Ascending aorta (tissue), 2 donors: ENCODE measurements at regions not wholly inside any gene's neighbourhood (a gene's known extent, or its start where the extent isn't known, plus 50 kb on each side); places are given as distances from the start of the nearest gene placed in this dataset.

Source experiments
- DNase-seq, 2 donors: peaks; one replicate each; pipeline ENCODE4 v3.0.0-alpha.2; 2019; ENCODE audit warnings: low spot score in 2 of 2
- H3K27ac ChIP-seq, 2 donors: fragments of 200-600 bp; sonication (generic); one replicate each; pipeline ENCODE4 v1.5.1; 2016 to 2017; ENCODE audit warnings: mild to moderate bottlenecking in 1 of 2
- H3K27me3 ChIP-seq: fragments of 200-600 bp; sonication (generic); one replicate; pipeline ENCODE4 v1.5.1; 2017
- H3K36me3 ChIP-seq, 2 donors: fragments of 200-600 bp; sonication (generic); one replicate each; pipeline ENCODE4 v1.5.1; 2016
- H3K4me1 ChIP-seq, 2 donors: fragments of 200-600 bp; sonication (generic); one replicate each; pipeline ENCODE4 v1.5.1; 2016 to 2017; ENCODE audit warnings: mild to moderate bottlenecking in 1 of 2
- H3K4me3 ChIP-seq, 2 donors: fragments of 200-600 bp; sonication (generic); one replicate each; pipeline ENCODE4 v1.5.1; 2016 to 2017; ENCODE audit warnings: mild to moderate bottlenecking in 1 of 2
- H3K9me3 ChIP-seq, 2 donors: fragments of 200-600 bp; sonication (generic); one replicate each; pipeline ENCODE4 v1.5.1; 2016
- CTCF ChIP-seq, 3 experiments: fragments of 200-600 bp in 2 of 3; fragments of 450-650 bp in 1 of 3; sonication (generic) in 2 of 3; IDR thresholded peaks; one replicate each; pipeline ENCODE4 v1.5.1; 2016 to 2019; ENCODE audit warnings: antibody characterized with exemption in 3 of 3, mild to moderate bottlenecking in 1 of 3, moderate library complexity in 1 of 3
- intact Hi-C: fragments of 100-400 bp; cut with DNase I; formaldehyde crosslinking; loops from one replicate; pipeline ENCODE4 v1.15.1; 2023

- no peaks in the 10 kb centered on the region for H3K4me1 ChIP-seq
- H3K36me3 ChIP-seq = no peaks in the 10 kb centered on the region
- no peak overlapping the region for H3K4me3 ChIP-seq
- DNase-seq = no peak
- no peak overlapping the region for H3K27ac ChIP-seq
- H3K27me3 ChIP-seq = no peaks in the 10 kb centered on the region
- H3K9me3 ChIP-seq = no peaks in the 10 kb centered on the region
- intact Hi-C loops = loop anchor here (5.0 kb wide), 1 partner anchor 1335 kb away; no protein-coding TSS in a partner anchor
- no peak for TF ChIP-seq CTCF (IDR thresholded peaks at IDR 0.05)
These were observed 882.3 kb upstream of the SEMA6A start for GRCh38 chr5:117456866-117457470.

GRCh38 chr5:117455236-117456233, 880.9 kb upstream of the SEMA6A start:
- H3K4me1 ChIP-seq = no peaks in the 10 kb centered on the region
- no peak for TF ChIP-seq CTCF (IDR thresholded peaks at IDR 0.05)
- H3K27me3 ChIP-seq = no peaks in the 10 kb centered on the region
- intact Hi-C loops = loop anchor here (5.0 kb wide), 1 partner anchor 1337 kb away; no protein-coding TSS in a partner anchor
- H3K4me3 ChIP-seq = no peak overlapping the region
- no peak for DNase-seq
- no peaks in the 10 kb centered on the region for H3K9me3 ChIP-seq
- no peaks in the 10 kb centered on the region for H3K36me3 ChIP-seq
- H3K27ac ChIP-seq = no peak overlapping the region

- Histone ChIP-seq H3K4me3 (no peak overlapping the region), H3K27ac (no peak overlapping the region), H3K36me3 (no peaks in the 10 kb centered on the region), H3K27me3 (no peaks in the 10 kb centered on the region), H3K4me1 (no peaks in the 10 kb centered on the region), H3K9me3 (no peaks in the 10 kb centered on the region)
- no peak for DNase-seq
- peak; percentile 14 to 65 (median 61) for TF ChIP-seq CTCF (IDR thresholded peaks at IDR 0.05)
- intact Hi-C loops = loop anchor here (5.0 kb wide), 1 partner anchor 1338 kb away; no protein-coding TSS in a partner anchor
These were observed 880.1 kb upstream of the SEMA6A start for GRCh38 chr5:117454716-117455212.

GRCh38 chr5:117436846-117437245, 862.2 kb upstream of the SEMA6A start:
- TF ChIP-seq CTCF (IDR thresholded peaks at IDR 0.05) = no peak
- H3K4me1 ChIP-seq = no peaks in the 10 kb centered on the region
- intact Hi-C loops = no loop called here

GRCh38 chr5:117435203-117435602, 860.6 kb upstream of the SEMA6A start:
- no peaks in the 10 kb centered on the region for H3K36me3 ChIP-seq
- no peak overlapping the region for H3K4me3 ChIP-seq
- intact Hi-C loops = no loop called here
- TF ChIP-seq CTCF (IDR thresholded peaks at IDR 0.05) = no peak
- H3K9me3 ChIP-seq = no peaks in the 10 kb centered on the region
- DNase-seq = no peak
- H3K27me3 ChIP-seq = no peaks in the 10 kb centered on the region
- H3K27ac ChIP-seq = no peak overlapping the region
- no peaks in the 10 kb centered on the region for H3K4me1 ChIP-seq

More at GRCh38 chr5:117436846-117437245, 862.2 kb upstream of the SEMA6A start:
- DNase-seq = no peak
- H3K36me3 ChIP-seq = no peaks in the 10 kb centered on the region
- no peaks in the 10 kb centered on the region for H3K27me3 ChIP-seq
- no peak overlapping the region for H3K4me3 ChIP-seq
- H3K27ac ChIP-seq = no peak overlapping the region
- no peaks in the 10 kb centered on the region for H3K9me3 ChIP-seq
